H9 (cell line): ENCODE measurements at regions not wholly inside any gene's neighbourhood (a gene's known extent, or its start where the extent isn't known, plus 50 kb on each side); places are given as distances from the start of the nearest gene placed in this dataset.

Experiments used
- DNase-seq: peaks from one replicate; pipeline ENCODE4 v3.0.0-alpha.2; 2017
- H2AFZ ChIP-seq: one replicate; pipeline ENCODE4 v1.6.1; 2013; ENCODE audit warnings: mild to moderate bottlenecking, low read length, control low read depth, moderate library complexity
- H2AK5ac ChIP-seq: 2 replicates; pipeline ENCODE4 v1.6.1; 2013; ENCODE audit warnings: low read length, control low read depth, mixed read lengths; ENCODE audit not compliant: insufficient read length
- H2BK120ac ChIP-seq: one replicate; pipeline ENCODE4 v1.6.1; 2013; ENCODE audit warnings: low read depth, mild to moderate bottlenecking, low read length, control low read depth, inconsistent platforms; ENCODE audit not compliant: poor library complexity, severe bottlenecking
- H2BK12ac ChIP-seq: 2 replicates; pipeline ENCODE4 v1.6.1; 2013; ENCODE audit warnings: low read length, control low read depth, mixed read lengths, low read depth; ENCODE audit not compliant: insufficient read length
- H2BK15ac ChIP-seq: 2 replicates; pipeline ENCODE4 v1.6.1; 2013; ENCODE audit warnings: low read depth, low read length, control low read depth
- H2BK20ac ChIP-seq: one replicate; pipeline ENCODE4 v1.6.1; 2013; ENCODE audit warnings: low read depth, mild to moderate bottlenecking, low read length, control low read depth, inconsistent platforms; ENCODE audit not compliant: poor library complexity, severe bottlenecking
- H2BK5ac ChIP-seq: 2 replicates; pipeline ENCODE4 v1.6.1; 2013; ENCODE audit warnings: low read length, control low read depth, mixed read lengths; ENCODE audit not compliant: insufficient read length
- H3K14ac ChIP-seq: 2 replicates; pipeline ENCODE4 v1.6.1; 2013; ENCODE audit warnings: low read length, control low read depth; ENCODE audit not compliant: insufficient read depth
- H3K18ac ChIP-seq: 2 replicates; pipeline ENCODE4 v1.6.1; 2013; ENCODE audit warnings: low read depth, mild to moderate bottlenecking, mixed read lengths, low read length, control low read depth; ENCODE audit not compliant: insufficient read length
- H3K23ac ChIP-seq: 2 replicates; pipeline ENCODE4 v1.6.1; 2013; ENCODE audit warnings: low read length, control low read depth, mixed read lengths, low read depth; ENCODE audit not compliant: insufficient read length
- H3K23me2 ChIP-seq: 2 replicates; pipeline ENCODE4 v1.6.1; 2013; ENCODE audit warnings: low read depth, mild to moderate bottlenecking, mixed read lengths, low read length, control low read depth; ENCODE audit not compliant: insufficient read length, poor library complexity, severe bottlenecking
- H3K27ac ChIP-seq: 2 replicates; pipeline ENCODE4 v1.5.1; 2013; ENCODE audit warnings: low read length, control low read depth, mixed read lengths, low read depth; ENCODE audit not compliant: insufficient read length
- H3K27me3 ChIP-seq: 2 replicates; pipeline ENCODE4 v1.6.1; 2013; ENCODE audit warnings: low read length, control low read depth, inconsistent platforms; ENCODE audit not compliant: insufficient read depth
- H3K4ac ChIP-seq: 2 replicates; pipeline ENCODE4 v1.6.1; 2013; ENCODE audit warnings: low read depth, mild to moderate bottlenecking, control low read depth, inconsistent platforms, low read length, moderate library complexity
- H3K4me1 ChIP-seq: 2 replicates; pipeline ENCODE4 v1.6.1; 2013; ENCODE audit warnings: low read length, control low read depth, inconsistent platforms; ENCODE audit not compliant: insufficient read depth
- H3K4me2 ChIP-seq: 2 replicates; pipeline ENCODE4 v1.6.1; 2013; ENCODE audit warnings: low read length, control low read depth, mixed read lengths; ENCODE audit not compliant: insufficient read length, insufficient read depth
- H3K56ac ChIP-seq: 2 replicates; pipeline ENCODE4 v1.6.1; 2013; ENCODE audit warnings: low read depth, mild to moderate bottlenecking, mixed read lengths, low read length, control low read depth; ENCODE audit not compliant: insufficient read length
- H3K79me1 ChIP-seq: 2 replicates; pipeline ENCODE4 v1.6.1; 2013; ENCODE audit warnings: low read depth, mild to moderate bottlenecking, moderate library complexity, low read length, control low read depth, inconsistent platforms; ENCODE audit not compliant: insufficient read depth, poor library complexity, severe bottlenecking
- H3K79me2 ChIP-seq: 2 replicates; pipeline ENCODE4 v1.6.1; 2013; ENCODE audit warnings: low read length, control low read depth, inconsistent platforms; ENCODE audit not compliant: insufficient read depth
- H3K9ac ChIP-seq: 2 replicates; pipeline ENCODE4 v1.6.1; 2013; ENCODE audit warnings: low read length, control low read depth, mixed read lengths; ENCODE audit not compliant: insufficient read length; ENCODE audit errors: extremely low read depth
- H3K9me3 ChIP-seq: one replicate; pipeline ENCODE4 v1.6.1; 2013; ENCODE audit warnings: low read depth, low read length, inconsistent platforms; ENCODE audit not compliant: control insufficient read depth
- H3T11ph ChIP-seq: one replicate; pipeline ENCODE4 v1.6.1; 2013; ENCODE audit warnings: mild to moderate bottlenecking, low read length, control low read depth, inconsistent platforms
- H4K20me1 ChIP-seq: one replicate; pipeline ENCODE4 v1.6.1; 2013; ENCODE audit not compliant: control insufficient read depth, insufficient read length, insufficient read depth
- H4K5ac ChIP-seq: 2 replicates; pipeline ENCODE4 v1.6.1; 2013; ENCODE audit warnings: low read depth, mild to moderate bottlenecking, mixed read lengths, low read length, control low read depth; ENCODE audit not compliant: insufficient read length
- H4K8ac ChIP-seq: replicated peaks from 2 replicates; pipeline ENCODE4 v1.6.1; 2013; ENCODE audit warnings: low read length, control low read depth, mixed read lengths, low read depth; ENCODE audit not compliant: insufficient read length
- H4K91ac ChIP-seq: 2 replicates; pipeline ENCODE4 v1.6.1; 2013; ENCODE audit warnings: low read depth, mild to moderate bottlenecking, moderate library complexity, mixed read lengths, low read length, control low read depth; ENCODE audit not compliant: insufficient read length
- H3K27ac Mint-ChIP-seq, 3 experiments: 2 replicates in 2 of 3; 3 replicates in 1 of 3; pipeline ENCODE4 v1.8.0; 2020 to 2021; ENCODE audit warnings: mixed read lengths in 3 of 3, mild to moderate bottlenecking in 1 of 3, moderate library complexity in 1 of 3
- H3K27me3 Mint-ChIP-seq: 2 replicates; pipeline ENCODE4 v1.8.0; 2021; ENCODE audit warnings: low read depth, mild to moderate bottlenecking, moderate library complexity, mixed read lengths
- H3K36me3 Mint-ChIP-seq, 3 experiments: 2 replicates in 2 of 3; 3 replicates in 1 of 3; pipeline ENCODE4 v1.8.0; 2020 to 2021; ENCODE audit warnings: low read depth in 3 of 3, mixed read lengths in 3 of 3; ENCODE audit not compliant: insufficient read depth in 1 of 3
- H3K4me1 Mint-ChIP-seq, 2 experiments: 2 replicates each; pipeline ENCODE4 v1.8.0; 2020; ENCODE audit warnings: mixed read lengths in 2 of 2
- H3K4me3 Mint-ChIP-seq, 2 experiments: 2 replicates in 1 of 2; 3 replicates in 1 of 2; pipeline ENCODE4 v1.8.0; 2020 to 2021; ENCODE audit warnings: mild to moderate bottlenecking in 2 of 2, mixed read lengths in 2 of 2, moderate library complexity in 1 of 2
- H3K9me3 Mint-ChIP-seq, 2 experiments: 2 replicates in 1 of 2; 3 replicates in 1 of 2; pipeline ENCODE4 v1.8.0; 2020; ENCODE audit warnings: mild to moderate bottlenecking in 2 of 2, mixed read lengths in 2 of 2, moderate library complexity in 1 of 2
- WGBS: extraction: QIAGEN DNeasy Blood & Tissue Kit; methylation state at CpG from one replicate; pipeline ENCODE4 v1.1.7; 2013; ENCODE audit warnings: missing lambda C conversion rate, low lambda C conversion rate, mixed read lengths; ENCODE audit not compliant: insufficient read length; ENCODE audit errors: extremely low coverage; 5-methylcytosine and 5-hydroxymethylcytosine counted together
- TF ChIP-seq, protein P1 (sequence below): fragments of 200-600 bp; sonication (generic); conservative IDR thresholded peaks from 3 replicates; pipeline ENCODE4 v1.8.0; 2021; ENCODE audit warnings: antibody characterized with exemption, mild to moderate bottlenecking

DNA sequence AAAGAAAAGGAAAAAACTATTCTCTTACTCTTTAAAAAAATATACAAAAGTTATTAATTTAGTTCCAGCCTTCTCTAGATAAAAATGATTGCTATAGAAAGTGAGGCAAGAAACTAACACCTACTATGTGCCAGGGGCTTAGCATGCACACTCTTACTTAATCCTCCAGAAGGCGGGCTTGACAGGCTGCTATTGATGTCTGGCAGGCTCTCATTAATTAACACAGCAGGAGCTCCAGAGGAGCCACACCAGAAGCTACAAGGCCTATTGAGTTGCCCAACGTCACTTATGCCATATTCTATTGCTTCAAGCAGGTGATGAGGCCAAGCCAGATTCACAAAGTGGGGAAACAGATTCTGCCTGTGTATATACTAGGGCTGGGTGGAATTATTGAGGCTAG is 54.6 kb upstream of the CLINT1 start:
- WGBS = no CpG with 5 or more reads among the region's 2 CpGs
- H3K23me2 ChIP-seq = no peaks in the 10 kb centered on the region
- H3K27ac ChIP-seq = no peak overlapping the region
- H4K20me1 ChIP-seq = no peaks in the 10 kb centered on the region
- no peak overlapping the region for H2BK5ac ChIP-seq
- Mint-ChIP-seq H3K27me3 (no peaks in the 10 kb centered on the region; the same call in none of the 2 replicates), H3K4me1 (peaks cover 30 to 41% of the 10 kb centered on the region in 2 experiments), H3K36me3 (no peaks in the 10 kb centered on the region), H3K4me3 (no peak overlapping the region), H3K9me3 (no peaks in the 10 kb centered on the region), H3K27ac (no peak overlapping the region)
- H2BK12ac ChIP-seq = no peak overlapping the region
- H3K4me2 ChIP-seq = no peak overlapping the region
- H3K4me1 ChIP-seq = no peaks in the 10 kb centered on the region
- H3K18ac ChIP-seq = no peak overlapping the region
- H2AFZ ChIP-seq = no peak overlapping the region
- no peaks in the 10 kb centered on the region for H3K79me2 ChIP-seq
- no peaks in the 10 kb centered on the region for H3K27me3 ChIP-seq
- TF ChIP-seq, protein P1, sequence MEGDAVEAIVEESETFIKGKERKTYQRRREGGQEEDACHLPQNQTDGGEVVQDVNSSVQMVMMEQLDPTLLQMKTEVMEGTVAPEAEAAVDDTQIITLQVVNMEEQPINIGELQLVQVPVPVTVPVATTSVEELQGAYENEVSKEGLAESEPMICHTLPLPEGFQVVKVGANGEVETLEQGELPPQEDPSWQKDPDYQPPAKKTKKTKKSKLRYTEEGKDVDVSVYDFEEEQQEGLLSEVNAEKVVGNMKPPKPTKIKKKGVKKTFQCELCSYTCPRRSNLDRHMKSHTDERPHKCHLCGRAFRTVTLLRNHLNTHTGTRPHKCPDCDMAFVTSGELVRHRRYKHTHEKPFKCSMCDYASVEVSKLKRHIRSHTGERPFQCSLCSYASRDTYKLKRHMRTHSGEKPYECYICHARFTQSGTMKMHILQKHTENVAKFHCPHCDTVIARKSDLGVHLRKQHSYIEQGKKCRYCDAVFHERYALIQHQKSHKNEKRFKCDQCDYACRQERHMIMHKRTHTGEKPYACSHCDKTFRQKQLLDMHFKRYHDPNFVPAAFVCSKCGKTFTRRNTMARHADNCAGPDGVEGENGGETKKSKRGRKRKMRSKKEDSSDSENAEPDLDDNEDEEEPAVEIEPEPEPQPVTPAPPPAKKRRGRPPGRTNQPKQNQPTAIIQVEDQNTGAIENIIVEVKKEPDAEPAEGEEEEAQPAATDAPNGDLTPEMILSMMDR = no peak
- H3K79me1 ChIP-seq = no peaks in the 10 kb centered on the region
- no peak overlapping the region for H2BK15ac ChIP-seq
- H2AK5ac ChIP-seq = no peak overlapping the region
- H4K8ac ChIP-seq = no peak overlapping the region
- H3K9me3 ChIP-seq = no peaks in the 10 kb centered on the region
- no peak overlapping the region for H2BK120ac ChIP-seq
- H3T11ph ChIP-seq = no peak overlapping the region
- no peak overlapping the region for H2BK20ac ChIP-seq
- no peak for DNase-seq
- no peak overlapping the region for H3K4ac ChIP-seq
- H3K14ac ChIP-seq = no peak overlapping the region
- no peak overlapping the region for H3K23ac ChIP-seq
- H4K5ac ChIP-seq = no peak overlapping the region
- no peak overlapping the region for H3K9ac ChIP-seq
- H3K56ac ChIP-seq = no peak overlapping the region
- no peak overlapping the region for H4K91ac ChIP-seq
